ENCODE measurements at regions not wholly inside any gene's neighbourhood (a gene's known extent, or its start where the extent isn't known, plus 50 kb on each side); places are given as distances from the start of the nearest gene placed in this dataset.
"Not testable (repeated sequence)": the region's sequence is repeated elsewhere in the genome, so short reads cannot be mapped to it uniquely, and the experiment has no call there.

GRCh38 chr1:168490306-168490705 lies 53.5 kb downstream of the XCL2 start:
- in situ Hi-C loops (cut with HindIII; ENCODE audit: low sequenced_read_pairs) = no loop called here

GRCh38 chr1:168488138-168488537 lies 55.7 kb downstream of the XCL2 start:
- in situ Hi-C loops (cut with HindIII; ENCODE audit: low sequenced_read_pairs) = no loop called here

DNA sequence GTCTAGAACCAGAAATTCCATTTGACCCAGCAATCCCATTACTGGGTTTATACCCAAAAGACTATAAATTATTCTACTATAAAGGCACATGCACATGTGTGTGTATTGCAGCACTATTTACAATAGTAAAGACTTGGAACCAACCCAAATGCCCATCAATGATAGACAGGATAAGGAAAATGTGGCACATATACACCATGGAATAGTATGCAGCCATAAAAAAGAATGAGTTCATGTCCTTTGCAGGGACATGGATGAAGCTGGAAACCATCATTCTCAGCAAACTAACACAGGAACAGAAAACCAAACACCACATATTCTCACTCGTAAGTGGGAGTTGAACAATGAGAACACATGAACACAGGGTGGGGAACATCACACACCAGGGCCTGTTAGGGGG lies 57.0 kb downstream of the XCL2 start:
- in situ Hi-C loops (cut with HindIII; ENCODE audit: low sequenced_read_pairs) = not testable (repeated sequence)

GRCh38 chr1:168485048-168485447 lies 58.7 kb downstream of the XCL2 start:
- in situ Hi-C loops (cut with HindIII; ENCODE audit: low sequenced_read_pairs) = no loop called here

DNA sequence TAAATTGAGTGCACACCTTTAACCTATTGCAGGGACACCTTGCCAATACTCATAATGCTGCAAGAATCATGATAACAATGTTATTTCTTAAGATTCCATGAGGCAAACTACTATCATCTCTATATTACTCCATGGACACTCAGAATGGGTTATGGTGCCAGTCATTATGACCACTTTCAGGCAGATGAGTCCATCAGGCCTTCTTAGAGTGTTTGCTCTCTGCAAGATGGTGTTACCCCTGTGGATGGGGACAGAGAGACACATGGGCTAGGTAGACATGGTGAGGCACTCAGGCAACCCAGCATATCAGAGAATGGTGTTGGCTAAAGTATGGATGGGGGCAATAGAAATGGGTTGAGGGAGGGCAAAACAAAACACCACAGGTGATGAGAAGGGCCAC lies 59.7 kb downstream of the XCL2 start:
- in situ Hi-C loops (cut with HindIII; ENCODE audit: low sequenced_read_pairs) = no loop called here

GRCh38 chr1:168483539-168483938 lies 60.3 kb downstream of the XCL2 start:
- in situ Hi-C loops (cut with HindIII; ENCODE audit: low sequenced_read_pairs) = no loop called here

GRCh38 chr1:168482106-168482505 lies 61.7 kb downstream of the XCL2 start:
- in situ Hi-C loops (cut with HindIII; ENCODE audit: low sequenced_read_pairs) = no loop called here

DNA sequence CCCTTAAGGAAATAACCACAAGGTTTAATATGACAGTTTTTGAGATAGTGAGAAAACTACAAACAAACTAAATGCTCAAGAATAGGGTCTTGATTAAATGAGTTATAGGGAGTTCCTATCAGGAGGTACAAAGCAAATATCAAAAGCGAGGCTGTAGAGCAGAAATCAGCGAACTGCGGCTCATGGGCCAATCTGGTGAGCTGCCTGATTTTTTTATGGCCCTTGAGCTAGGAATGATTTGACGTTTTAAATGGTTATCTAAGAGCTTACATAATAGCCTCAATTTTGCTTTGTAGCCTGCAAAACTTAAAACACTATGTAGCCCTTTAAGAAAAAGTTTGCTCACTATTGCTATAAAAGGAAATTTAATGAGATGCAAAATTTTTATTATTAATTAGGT lies 62.2 kb downstream of the XCL2 start:
- in situ Hi-C loops (cut with HindIII; ENCODE audit: low sequenced_read_pairs) = no loop called here

- in situ Hi-C loops (cut with HindIII; ENCODE audit: low sequenced_read_pairs) = no loop called here
Observed at GRCh38 chr1:168480997-168481396, 62.8 kb downstream of the XCL2 start.

DNA sequence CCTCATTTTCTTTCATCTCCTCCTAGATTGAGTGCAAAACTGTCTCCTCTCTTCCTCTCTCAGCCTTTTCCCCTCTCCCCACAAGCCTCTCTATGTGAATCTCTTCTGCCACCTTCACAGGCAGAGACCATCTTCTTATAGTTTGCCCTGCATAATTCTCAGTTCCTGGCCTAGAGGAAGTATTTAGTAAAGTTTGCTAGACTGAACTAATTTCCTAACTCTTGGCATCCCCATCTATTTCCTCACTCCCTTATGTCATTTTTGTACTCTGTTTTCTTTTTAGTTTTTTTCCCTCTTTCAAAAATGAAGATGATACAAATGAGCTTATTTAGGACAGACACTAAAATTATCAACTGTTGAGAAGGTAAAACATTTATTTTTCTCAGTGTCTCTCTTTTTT lies 66.0 kb downstream of the XCL2 start:
- in situ Hi-C loops (cut with HindIII; ENCODE audit: low sequenced_read_pairs) = no loop called here

DNA sequence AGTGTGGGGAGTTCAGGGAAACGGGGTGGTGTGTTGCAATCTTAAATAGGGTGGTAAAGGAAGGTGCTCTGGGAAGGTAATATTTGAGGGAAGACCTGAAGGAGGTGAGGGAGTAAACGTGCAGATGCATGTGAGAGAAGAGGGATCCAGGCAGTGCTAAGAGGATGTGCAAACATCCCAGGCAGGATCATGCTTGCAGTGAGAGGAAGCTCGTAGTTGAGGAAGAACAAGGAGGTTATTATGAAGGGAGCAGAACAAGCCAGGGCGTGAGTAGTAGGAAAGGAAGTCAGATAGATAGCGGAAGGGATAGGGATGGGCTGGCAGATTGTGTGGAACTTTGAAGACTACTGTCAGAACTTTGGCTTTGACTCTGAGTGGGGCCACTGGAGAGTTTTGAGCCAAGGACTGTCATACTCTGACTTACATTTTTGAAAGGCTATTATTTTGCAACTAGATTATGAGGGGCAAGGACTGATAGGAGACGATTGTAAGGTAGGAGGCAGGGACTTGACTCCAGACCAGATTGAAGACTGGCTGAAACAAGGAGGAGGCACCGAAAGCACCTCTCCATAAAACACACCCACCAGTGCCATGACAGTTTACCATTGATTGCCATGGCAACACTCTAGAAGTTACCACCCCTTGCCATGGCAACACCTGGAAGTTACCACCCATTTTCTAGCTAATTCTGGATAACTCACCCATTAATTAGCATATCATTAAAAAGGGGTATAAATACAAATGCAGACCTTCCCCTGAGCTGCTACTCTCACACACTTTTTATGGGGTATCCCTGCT lies 67.0 kb downstream of the XCL2 start:
- in situ Hi-C loops (cut with HindIII; ENCODE audit: low sequenced_read_pairs) = no loop called here

- in situ Hi-C loops (cut with HindIII; ENCODE audit: low sequenced_read_pairs) = no loop called here
Observed at GRCh38 chr1:168474322-168474721, 69.5 kb downstream of the XCL2 start.

DNA sequence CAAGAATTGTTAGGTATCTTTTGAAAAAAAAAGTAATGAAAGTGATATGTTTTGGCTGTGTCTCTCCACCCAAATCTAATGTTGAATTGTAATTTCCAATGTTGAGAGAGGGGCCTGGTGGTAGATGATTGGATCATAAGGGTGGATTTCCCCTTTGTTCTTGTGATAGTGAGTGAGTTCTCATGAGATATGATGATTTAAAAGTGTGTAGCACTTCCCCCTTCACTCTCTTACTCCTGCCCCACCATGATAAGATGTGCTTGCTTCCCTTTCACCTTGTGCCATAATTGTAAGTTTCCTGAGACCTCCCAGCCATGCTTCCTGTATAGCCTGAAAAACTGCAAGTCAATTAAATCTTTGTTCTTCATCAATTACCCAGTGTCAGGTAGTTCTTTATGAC lies 70.7 kb downstream of the XCL2 start:
- in situ Hi-C loops (cut with HindIII; ENCODE audit: low sequenced_read_pairs) = no loop called here

- in situ Hi-C loops (cut with HindIII; ENCODE audit: low sequenced_read_pairs) = no loop called here
Observed at GRCh38 chr1:168472223-168472622, 71.6 kb downstream of the XCL2 start.

GRCh38 chr1:168470901-168471431 lies 72.8 kb downstream of the XCL2 start:
- in situ Hi-C loops (cut with HindIII; ENCODE audit: low sequenced_read_pairs) = no loop called here

DNA sequence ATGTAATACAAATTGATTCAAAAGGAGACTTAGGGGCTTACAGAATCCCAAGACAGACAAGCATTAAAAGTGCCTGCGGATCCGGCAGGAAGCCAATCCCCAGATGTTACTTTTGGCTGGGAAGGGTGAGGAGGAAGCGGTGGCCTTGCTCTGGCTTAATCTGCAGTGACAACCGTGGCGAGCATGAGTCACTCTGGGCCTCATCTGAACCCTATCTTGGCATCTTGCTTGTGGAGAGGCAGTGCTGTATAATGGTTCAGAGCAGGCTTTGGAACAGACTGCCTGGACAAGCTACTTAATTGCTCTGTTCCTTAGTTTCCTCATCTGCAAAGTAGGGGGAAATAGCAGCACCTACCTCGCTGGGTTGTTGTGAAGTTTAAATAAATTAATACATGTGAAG lies 74.1 kb downstream of the XCL2 start:
- in situ Hi-C loops (cut with HindIII; ENCODE audit: low sequenced_read_pairs) = no loop called here

- in situ Hi-C loops (cut with HindIII; ENCODE audit: low sequenced_read_pairs) = no loop called here
Observed at GRCh38 chr1:168468822-168469221, 75.0 kb downstream of the XCL2 start.

DNA sequence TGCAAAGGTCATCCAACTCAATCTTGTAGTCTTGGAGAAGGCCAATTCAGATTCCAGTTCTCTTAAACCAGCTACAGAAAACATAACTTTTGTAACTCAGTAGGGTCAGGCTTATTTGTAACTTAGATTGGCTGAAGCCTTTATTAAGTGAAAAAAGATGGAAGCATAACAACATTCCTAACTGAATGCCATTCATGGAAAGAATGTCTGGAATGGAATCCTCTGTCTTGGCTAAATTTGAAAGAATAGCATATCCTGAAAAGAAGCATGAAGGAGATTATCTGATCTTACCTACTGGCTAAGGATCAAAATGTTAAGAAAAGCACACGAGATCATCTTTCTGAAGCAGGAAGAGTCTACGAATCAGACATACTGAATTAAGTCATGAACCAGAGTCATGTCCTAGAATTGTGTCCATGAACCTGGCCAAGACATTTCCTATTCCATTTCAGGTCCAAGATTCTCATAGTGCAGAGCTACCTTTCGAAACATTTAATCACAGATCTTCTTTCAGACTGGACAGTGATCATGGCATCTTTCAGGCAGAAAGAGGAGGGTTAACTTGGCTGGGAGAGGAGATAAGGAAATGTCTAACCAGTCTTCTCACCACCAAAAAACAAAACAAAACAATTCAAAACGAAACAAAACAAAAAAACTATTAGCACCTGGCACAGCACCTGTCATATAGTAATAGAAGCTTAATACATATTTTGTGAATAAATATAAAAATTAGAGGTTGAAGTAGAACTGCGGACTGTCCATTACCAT lies 75.6 kb downstream of the XCL2 start:
- in situ Hi-C loops (cut with HindIII; ENCODE audit: low sequenced_read_pairs) = no loop called here

GRCh38 chr1:168467452-168467851 lies 76.3 kb downstream of the XCL2 start:
- in situ Hi-C loops (cut with HindIII; ENCODE audit: low sequenced_read_pairs) = no loop called here

GRCh38 chr1:168466714-168467131 lies 77.1 kb downstream of the XCL2 start:
- in situ Hi-C loops (cut with HindIII; ENCODE audit: low sequenced_read_pairs) = no loop called here

DNA sequence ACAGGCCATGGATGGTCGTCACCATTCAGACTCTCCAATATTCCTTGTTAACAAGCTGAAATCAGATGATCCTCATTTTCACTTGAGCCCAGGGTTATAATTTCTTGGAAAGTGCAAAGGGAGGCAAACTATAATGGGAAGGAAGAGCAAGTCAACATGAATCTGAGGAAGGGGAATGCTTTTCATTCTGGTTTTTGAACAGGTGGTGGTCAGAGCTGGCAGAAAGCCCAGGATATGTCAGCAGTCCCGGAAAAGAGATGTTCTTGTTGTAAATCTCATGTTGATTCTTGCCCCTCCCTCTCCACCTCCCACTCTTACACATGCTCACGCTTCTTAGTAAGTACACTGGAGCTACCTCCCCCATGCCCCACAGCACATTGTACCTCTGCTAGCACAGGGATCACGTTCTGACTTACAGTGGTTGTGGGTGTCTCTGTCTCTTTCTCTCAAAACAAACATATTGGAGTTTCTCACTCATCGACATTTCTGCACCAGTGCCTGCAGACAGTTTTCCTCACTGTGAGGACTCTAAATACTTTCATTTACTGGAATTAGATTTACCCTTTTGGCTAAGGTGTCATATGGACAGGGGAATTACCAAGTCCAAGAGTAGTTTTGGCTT lies 77.6 kb downstream of the XCL2 start:
- in situ Hi-C loops (cut with HindIII; ENCODE audit: low sequenced_read_pairs) = no loop called here

GRCh38 chr1:168461108-168461507 lies 82.7 kb downstream of the XCL2 start:
- in situ Hi-C loops (cut with HindIII; ENCODE audit: low sequenced_read_pairs) = not testable (repeated sequence)

Measured in endothelial cell of hepatic sinusoid (primary cell).